GM10248 (cell line): ENCODE measurements at regions not wholly inside any gene's neighbourhood (a gene's known extent, or its start where the extent isn't known, plus 50 kb on each side); places are given as distances from the start of the nearest gene placed in this dataset.

ENCODE experiments used
- CTCF ChIA-PET: fragments of 300-600 bp; sonication (Branson Sonifier 250); formaldehyde crosslinking; extraction: SDS; loops from one replicate; lab custom pipeline; 2021; ENCODE audit warnings: antibody characterized with exemption; lab: Yijun Ruan, JAX
- POLR2A ChIA-PET: fragments of 350-650 bp; sonication (Branson Sonifier 250); formaldehyde crosslinking; extraction: SDS; loops from one replicate; lab custom pipeline; 2020; ENCODE audit warnings: antibody characterized with exemption; lab: Yijun Ruan, JAX
- DNase-seq: peaks from one replicate; pipeline ENCODE4 v3.0.0; 2012; ENCODE audit errors: extremely low spot score
- CTCF ChIP-seq: IDR thresholded peaks from 2 replicates; pipeline ENCODE4 v1.5.1; 2012; ENCODE audit warnings: mild to moderate bottlenecking, low read depth; ENCODE audit errors: extremely low read depth, missing control alignments, control extremely low read depth

- no peak for DNase-seq
- POLR2A ChIA-PET: no interaction called here
- TF ChIP-seq CTCF: no peak
- CTCF ChIA-PET: interaction anchor here (1.2 to 1.4 kb wide), 3 partner anchors 12 to 34 kb away, joined by 3 to 4 read pairs (median 3); no protein-coding TSS in a partner anchor
These were observed 50.4 kb downstream of the RUSC2 start for GRCh38 chr9:35540315-35540714.

- ChIA-PET POLR2A (no interaction called here), CTCF (no interaction called here)
- TF ChIP-seq CTCF: no peak
- no peak for DNase-seq
These were observed 56.9 kb downstream of the RUSC2 start for GRCh38 chr9:35546853-35547252.

GRCh38 chr9:35547889-35548418 is 57.1 kb upstream of the TESK1 start:
- ChIA-PET CTCF (interaction anchor here (0.8 to 1.5 kb wide), 2 partner anchors 10 to 21 kb away, joined by 3 to 5 read pairs; no protein-coding TSS in a partner anchor), POLR2A (no interaction called here)
- DNase-seq: no peak
- no peak for TF ChIP-seq CTCF

- DNase-seq: no peak
- ChIA-PET POLR2A (no interaction called here), CTCF (interaction anchor here (0.8 to 1.5 kb wide), 2 partner anchors 10 to 20 kb away, joined by 3 to 5 read pairs; no protein-coding TSS in a partner anchor)
- no peak for TF ChIP-seq CTCF
These were observed 56.5 kb upstream of the TESK1 start for GRCh38 chr9:35548571-35548970.

- DNase-seq: no peak
- ChIA-PET POLR2A (no interaction called here), CTCF (interaction anchor here (1.1 to 1.5 kb wide), 2 partner anchors 11 to 30 kb away, joined by 3 to 5 read pairs; no protein-coding TSS in a partner anchor)
- no peak for TF ChIP-seq CTCF
These were observed 55.6 kb upstream of the TESK1 start for GRCh38 chr9:35549441-35549840.

- TF ChIP-seq CTCF: no peak
- ChIA-PET CTCF (interaction anchor here (0.8 to 2.7 kb wide), 13 partner anchors 11 to 791 kb away, joined by 3 to 18 read pairs (median 5); partner anchors contain the start of gene ATOSB), POLR2A (no interaction called here)
- DNase-seq: no peak
These were observed 52.7 kb upstream of the TESK1 start for GRCh38 chr9:35552376-35552775.
